HepG2 (cell line): ENCODE measurements at regions not wholly inside any gene's neighbourhood (a gene's known extent, or its start where the extent isn't known, plus 50 kb on each side); places are given as distances from the start of the nearest gene placed in this dataset.

ENCODE experiments used
- ATAC-seq: fragments of 200-7000 bp; cut with Tn5 transposase; 3 replicates; pipeline ENCODE4 v1.9.1; 2020; ENCODE audit warnings: mild to moderate bottlenecking, moderate library complexity
- BruUV-seq: library from RNA; stranded (reverse); fragments of 400-500 nt; replicated peaks from 2 replicates; lab custom pipeline; 2021; lab: Mats Ljungman, UMichigan
- CTCF ChIA-PET: fragments of 300-600 bp; formaldehyde crosslinking; extraction: SDS; loops from one replicate; lab custom pipeline; 2021; ENCODE audit warnings: low total read pairs, inconsistent platforms, low intra/inter-chr PET ratio; lab: Yijun Ruan, JAX
- POLR2A ChIA-PET: fragments of 350-600 bp; sonication (Branson Sonifier 250); formaldehyde crosslinking; loops from one replicate; lab custom pipeline; 2020; ENCODE audit warnings: antibody characterized with exemption, inconsistent platforms; lab: Yijun Ruan, JAX
- DNase-seq: peaks from one replicate; pipeline ENCODE4 v3.0.0-alpha.2; 2015; ENCODE audit warnings: low spot score
- FAIRE-seq: peaks from 3 replicates; lab custom pipeline; 2011; peaks lifted over from hg19 to GRCh38; lab: Jason Lieb, UNC
- H2AFZ ChIP-seq: one replicate; pipeline ENCODE4 v1.6.1; 2011; ENCODE audit warnings: low read length, inconsistent platforms
- H3K27ac ChIP-seq: fragments of 300-600 bp; 3 replicates; pipeline ENCODE4 v1.8.0; 2011; ENCODE audit warnings: mixed run types, mild to moderate bottlenecking, mixed read lengths, low read length, inconsistent platforms; ENCODE audit not compliant: insufficient read depth; ENCODE audit errors: extremely low read length
- H3K27me3 ChIP-seq, 2 experiments: fragments of 200-600 bp in 1 of 2; 2 replicates in 1 of 2; 3 replicates in 1 of 2; pipeline versions ENCODE4 v1.6.0 to v1.8.0; 2011; ENCODE audit warnings: low read length in 2 of 2, mild to moderate bottlenecking in 2 of 2, moderate library complexity in 2 of 2, inconsistent platforms in 1 of 2; ENCODE audit not compliant: insufficient read depth in 2 of 2, control insufficient read depth in 1 of 2
- H3K36me3 ChIP-seq, 2 experiments: fragments of 200-600 bp in 1 of 2; replicated peaks in 1 of 2; 2 replicates in 1 of 2; 3 replicates in 1 of 2; pipeline versions ENCODE4 v1.5.1 to v1.8.0; 2011; ENCODE audit warnings: low read length in 2 of 2, inconsistent platforms in 1 of 2; ENCODE audit not compliant: insufficient read depth in 2 of 2, control insufficient read depth in 1 of 2
- H3K4me1 ChIP-seq: 2 replicates; pipeline ENCODE4 v1.5.1; 2012; ENCODE audit warnings: low read length, inconsistent platforms; ENCODE audit not compliant: insufficient read depth
- H3K4me2 ChIP-seq: 2 replicates; pipeline ENCODE4 v1.6.0; 2011; ENCODE audit warnings: low read depth, low read length, inconsistent platforms
- H3K4me3 ChIP-seq, 3 experiments: fragments of 200-600 bp in 1 of 3; sonication (generic), shearing (Covaris generic) in 1 of 3; replicated peaks in 1 of 3; 2 replicates each; pipeline ENCODE4 v1.5.1; 2011 to 2016; ENCODE audit warnings: low read length in 3 of 3, inconsistent platforms in 2 of 3, low read depth in 2 of 3, mild to moderate bottlenecking in 2 of 3, control low read depth in 1 of 3, mixed read lengths in 1 of 3; ENCODE audit not compliant: insufficient read depth in 1 of 3
- H3K79me2 ChIP-seq: one replicate; pipeline ENCODE4 v1.6.1; 2011; ENCODE audit warnings: low read length, inconsistent platforms; ENCODE audit not compliant: insufficient read depth
- H3K9ac ChIP-seq: 2 replicates; pipeline ENCODE4 v1.6.0; 2011; ENCODE audit warnings: mild to moderate bottlenecking, low read depth, low read length, inconsistent platforms; ENCODE audit not compliant: insufficient read depth
- H3K9me3 ChIP-seq: 2 replicates; pipeline ENCODE4 v1.5.1; 2012; ENCODE audit warnings: mild to moderate bottlenecking, low read length
- H4K20me1 ChIP-seq: 2 replicates; pipeline ENCODE4 v1.6.0; 2011; ENCODE audit warnings: inconsistent platforms, mild to moderate bottlenecking, low read length, moderate library complexity; ENCODE audit not compliant: insufficient read depth
- AGO2 ChIP-seq: fragments of 200-400 bp; formaldehyde crosslinking; optimal IDR thresholded peaks from 2 replicates; pipeline ENCODE3; 2017; ENCODE audit warnings: mild to moderate bottlenecking, low read depth, low read length, moderate library complexity
- GTF2F1 ChIP-seq: fragments of 150-350 bp; IDR thresholded peaks from 2 replicates; pipeline ENCODE4 v1.6.1; 2014; ENCODE audit warnings: low read length
- MYPOP ChIP-seq: sonication (generic); formaldehyde crosslinking; IDR thresholded peaks from 2 replicates; pipeline ENCODE4 v1.8.1; 2023; ENCODE audit warnings: mild to moderate bottlenecking, moderate library complexity, missing genetic modification reagents
- RFX3 ChIP-seq: IDR thresholded peaks from 2 replicates; pipeline ENCODE4 v1.6.1; 2016; ENCODE audit warnings: missing biosample characterization, missing genetic modification reagents
- SMC3 ChIP-seq: IDR thresholded peaks from 2 replicates; pipeline ENCODE4 v1.6.1; 2011; ENCODE audit warnings: low read length, improper control_type of control experiment
- SNAI1 ChIP-seq: sonication (generic); formaldehyde crosslinking; IDR thresholded peaks from 2 replicates; pipeline ENCODE4 v1.5.0; 2020; ENCODE audit warnings: mild to moderate bottlenecking, missing genetic modification reagents, borderline replicate concordance
- SYNCRIP ChIP-seq: fragments of 200-400 bp; formaldehyde crosslinking; IDR thresholded peaks from 2 replicates; pipeline ENCODE4 v1.6.1; 2018; ENCODE audit warnings: mild to moderate bottlenecking, low read depth, low read length; ENCODE audit not compliant: insufficient read depth
- TOPORS ChIP-seq: sonication (generic); formaldehyde crosslinking; IDR thresholded peaks from 2 replicates; pipeline ENCODE4 v1.8.0; 2023; ENCODE audit warnings: mild to moderate bottlenecking, missing genetic modification reagents
- ZBTB34 ChIP-seq: sonication (generic); formaldehyde crosslinking; IDR thresholded peaks from 2 replicates; pipeline ENCODE4 v1.8.0; 2022; ENCODE audit warnings: mild to moderate bottlenecking, missing genetic modification reagents
- ZKSCAN5 ChIP-seq: sonication (generic); formaldehyde crosslinking; IDR thresholded peaks from 2 replicates; pipeline ENCODE4 v1.5.1; 2020; ENCODE audit warnings: mild to moderate bottlenecking, missing genetic modification reagents
- ZMAT3 ChIP-seq: sonication (generic); formaldehyde crosslinking; conservative IDR thresholded peaks from 2 replicates; pipeline ENCODE4 v1.7.0; 2021; ENCODE audit warnings: missing genetic modification reagents
- ZNF34 ChIP-seq: sonication (generic); formaldehyde crosslinking; IDR thresholded peaks from 2 replicates; pipeline ENCODE4 v1.4.0; 2020; ENCODE audit warnings: mild to moderate bottlenecking, missing genetic modification reagents, borderline replicate concordance
- ZNF543 ChIP-seq: sonication (generic); formaldehyde crosslinking; IDR thresholded peaks from 2 replicates; pipeline ENCODE4 v1.4.0; 2020; ENCODE audit warnings: mild to moderate bottlenecking, missing genetic modification reagents
- ZNF577 ChIP-seq: sonication (generic); formaldehyde crosslinking; IDR thresholded peaks from 2 replicates; pipeline ENCODE4 v1.4.0; 2020; ENCODE audit warnings: mild to moderate bottlenecking, low read depth, missing genetic modification reagents, borderline replicate concordance
- ZNF589 ChIP-seq: sonication (generic); formaldehyde crosslinking; conservative IDR thresholded peaks from 2 replicates; pipeline ENCODE4 v1.8.0; 2022; ENCODE audit warnings: mild to moderate bottlenecking, moderate library complexity, missing genetic modification reagents
- ZNF770 ChIP-seq: sonication (generic); formaldehyde crosslinking; IDR thresholded peaks from 2 replicates; pipeline ENCODE4 v1.5.0; 2020; ENCODE audit warnings: mild to moderate bottlenecking, missing genetic modification reagents
- ZNF878 ChIP-seq: sonication (generic); formaldehyde crosslinking; IDR thresholded peaks from 2 replicates; pipeline ENCODE4 v1.8.1; 2023; ENCODE audit warnings: mild to moderate bottlenecking, missing genetic modification reagents, moderate library complexity
- WGBS: methylation state at CpG from one replicate; pipeline ENCODE4 v1.1.6; 2017; ENCODE audit warnings: low lambda C conversion rate; 5-methylcytosine and 5-hydroxymethylcytosine counted together
- in situ Hi-C: cut with HindIII; loops from 2 replicates; pipeline ENCODE4 v1.10.0; 2017; ENCODE audit warnings: low pct_unique_long_range_greater_than_20kb; ENCODE audit not compliant: extremely low pct_ligation_motif_present
- intact Hi-C: fragments of 100-400 bp; cut with micrococcal nuclease; formaldehyde crosslinking; loops from one replicate; pipeline ENCODE4 v1.10.0; 2022; ENCODE audit not compliant: unreplicated experiment

- no peak for TF ChIP-seq ZNF34 (CRISPR knock-in tag)
- no peak for TF ChIP-seq ZKSCAN5 (CRISPR knock-in tag)
- no peak for TF ChIP-seq ZNF770 (CRISPR knock-in tag)
- TF ChIP-seq RFX3 (CRISPR knock-in tag) = no peak
Observed at GRCh38 chr4:14149176-14150053, 521.9 kb upstream of the BOD1L1 start (continued).

GRCh38 chr4:14151101-14151500, 523.6 kb upstream of the BOD1L1 start:
- ATAC-seq (no peak), FAIRE-seq (no peak), DNase-seq (no peak)
- no TSS peak for BruUV-seq
- WGBS = 25% methylated on average over 2 of the region's 2 CpGs
- H4K20me1 ChIP-seq = no peaks in the 10 kb centered on the region
- CTCF ChIA-PET = no interaction called here
- intact Hi-C loops (no loop called here), in situ Hi-C loops (no loop called here)
- no peak overlapping the region for H3K27ac ChIP-seq
- no peaks in the 10 kb centered on the region for H3K36me3 ChIP-seq
- no peak overlapping the region for H3K9ac ChIP-seq
- no peaks in the 10 kb centered on the region for H3K27me3 ChIP-seq
- no peak for TF ChIP-seq SMC3
- no peak for TF ChIP-seq SYNCRIP
- no peak for TF ChIP-seq AGO2
- TF ChIP-seq ZNF589 (CRISPR knock-in tag) = no peak
- TF ChIP-seq MYPOP (CRISPR knock-in tag) = no peak
- no peak for TF ChIP-seq TOPORS (CRISPR knock-in tag)
- no peak for TF ChIP-seq ZMAT3
- TF ChIP-seq ZNF878 (CRISPR knock-in tag) = no peak
- no peak for TF ChIP-seq SNAI1
- no peak for TF ChIP-seq GTF2F1
- no peak for TF ChIP-seq ZNF577 (CRISPR knock-in tag)
- no peak for TF ChIP-seq ZBTB34 (CRISPR knock-in tag)
- no peak for TF ChIP-seq ZNF543 (CRISPR knock-in tag)
- no peak overlapping the region for H3K4me3 ChIP-seq
- peaks cover 79% of the 10 kb centered on the region for H3K9me3 ChIP-seq
- no peak overlapping the region for H2AFZ ChIP-seq
- H3K79me2 ChIP-seq = no peaks in the 10 kb centered on the region
- POLR2A ChIA-PET = no interaction called here
- H3K4me2 ChIP-seq = no peak overlapping the region
- no peaks in the 10 kb centered on the region for H3K4me1 ChIP-seq
